CD4-positive, alpha-beta T cell treated with Interleukin-17A for 1 hour (primary cell): ENCODE measurements at regions not wholly inside any gene's neighbourhood (a gene's known extent, or its start where the extent isn't known, plus 50 kb on each side); places are given as distances from the start of the nearest gene placed in this dataset.

Experiments
- DNase-seq: peaks from one replicate; pipeline ENCODE4 v3.0.0-alpha.2; 2020

DNA sequence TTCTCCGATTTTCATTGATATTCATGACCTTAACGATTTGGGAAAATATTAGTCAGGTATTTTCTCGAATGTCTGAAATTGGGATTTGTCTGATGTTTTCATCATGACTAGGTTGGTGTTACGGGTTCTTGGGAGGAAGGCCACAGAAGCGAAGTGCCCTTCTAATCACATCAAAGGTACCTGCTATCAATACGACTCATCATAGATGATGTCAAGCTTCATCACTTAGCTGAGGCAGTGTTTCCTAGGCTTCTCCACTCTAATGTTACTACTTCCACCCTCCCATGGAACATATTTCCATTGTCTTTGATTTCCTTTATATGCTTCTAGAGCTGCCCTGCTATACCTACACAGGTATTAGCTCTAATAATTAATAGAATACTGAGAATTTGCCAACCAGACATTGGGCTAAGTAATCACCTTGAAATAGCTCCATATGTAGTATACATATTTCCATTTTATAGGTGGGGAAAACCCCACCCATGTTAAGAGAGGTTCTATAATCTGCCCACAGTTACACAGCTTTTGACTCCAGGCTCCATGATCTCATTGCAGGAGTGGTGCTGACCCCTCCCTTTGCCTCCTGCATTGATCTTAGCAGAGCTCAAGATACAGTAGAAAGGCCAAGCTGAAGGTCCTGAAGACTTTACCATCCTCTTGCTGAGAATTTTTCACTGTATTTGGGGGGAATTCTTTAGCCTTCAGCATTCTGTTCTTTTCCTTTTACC, 238.6 kb upstream of the ADAMTSL1 start:
- no peak for DNase-seq

DNA sequence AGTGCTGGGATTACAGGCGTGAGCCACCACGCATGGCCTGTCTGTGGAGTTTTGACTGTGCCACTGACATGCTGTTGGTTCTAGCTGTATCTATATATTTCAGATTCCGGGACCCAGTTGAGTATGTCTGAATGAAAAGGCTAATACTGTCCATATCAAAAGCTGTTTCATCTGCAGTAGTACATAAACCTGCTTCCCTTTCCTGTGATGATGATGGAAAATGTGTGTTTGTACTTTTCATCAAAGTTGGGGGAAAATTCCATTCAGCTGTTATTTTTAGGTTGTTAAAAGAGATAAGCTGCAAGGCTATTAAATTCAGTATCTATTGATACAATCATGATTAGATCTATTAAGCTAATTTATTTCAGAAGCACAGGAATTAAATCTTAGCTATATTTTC, 237.6 kb upstream of the ADAMTSL1 start:
- no peak for DNase-seq

DNA sequence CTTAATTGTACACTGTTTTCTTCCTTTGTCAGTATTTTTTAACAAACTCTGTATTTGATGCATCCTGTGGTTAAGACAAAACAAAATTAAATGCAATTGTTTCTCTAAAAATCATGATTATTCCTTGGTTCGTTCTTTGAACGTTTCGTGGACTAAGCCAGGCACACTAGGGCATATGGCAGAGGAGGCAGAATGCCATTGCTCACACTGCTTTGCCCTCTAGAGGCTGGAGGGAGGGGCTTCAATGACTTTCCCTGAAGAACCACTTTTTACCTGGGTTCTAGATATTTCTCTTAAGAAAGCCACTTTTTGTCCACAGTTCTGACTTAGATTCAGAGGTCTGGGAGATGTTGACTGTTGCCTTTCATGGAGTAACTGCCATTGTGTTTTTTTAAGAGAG, 236.2 kb upstream of the ADAMTSL1 start:
- no peak for DNase-seq

DNA sequence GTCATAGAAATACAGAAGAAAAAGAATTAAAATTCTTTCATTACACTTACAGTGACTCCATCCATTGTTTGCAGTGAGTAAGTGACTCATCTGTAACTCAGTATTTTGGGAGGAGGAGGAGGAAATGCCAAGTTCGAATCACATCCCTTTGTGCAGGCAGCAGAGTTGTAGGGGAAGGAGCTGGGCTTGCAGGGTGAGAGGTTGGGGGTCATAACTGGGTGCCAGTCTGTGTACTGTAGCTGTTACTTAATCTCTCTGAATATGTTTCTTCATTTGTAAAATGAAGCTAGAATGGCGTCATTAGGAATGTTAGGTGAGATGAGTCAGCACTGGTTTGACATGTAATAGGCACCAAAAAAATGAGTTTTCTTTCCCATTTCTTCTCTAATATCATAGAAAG, 235.7 kb upstream of the ADAMTSL1 start:
- DNase-seq, result no peak

DNA sequence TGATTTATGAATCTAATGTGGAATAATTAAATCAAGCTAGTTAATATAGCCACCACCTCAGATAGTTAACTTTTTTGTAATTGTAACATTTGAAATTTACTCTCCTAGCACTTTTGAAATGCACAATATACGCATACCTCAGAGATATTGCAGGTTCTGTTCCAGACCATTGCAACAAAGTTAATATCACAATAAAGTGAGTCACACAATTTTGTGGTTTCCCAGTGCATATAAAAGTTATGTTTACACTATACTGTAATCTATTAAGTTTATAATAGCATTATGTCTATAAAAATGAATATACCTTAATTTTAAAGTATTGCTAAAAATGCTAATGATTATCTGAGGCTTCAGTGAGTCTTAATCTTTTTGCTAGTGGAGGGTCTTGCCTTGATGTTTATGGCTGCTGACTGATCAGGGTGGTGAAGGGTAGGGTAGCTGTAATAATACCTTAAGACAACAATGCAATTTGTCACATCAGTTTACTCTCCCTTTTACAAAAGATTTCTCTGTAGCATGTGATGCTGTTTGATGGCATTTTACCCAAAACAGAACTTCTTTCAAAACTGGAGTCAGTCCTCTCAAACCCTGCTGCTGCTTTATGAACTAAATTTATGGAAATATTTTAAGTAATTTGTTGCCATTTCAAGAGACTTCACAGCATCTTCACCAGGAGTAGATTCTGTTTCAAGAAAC, 235.1 kb upstream of the ADAMTSL1 start:
- no peak for DNase-seq

DNA sequence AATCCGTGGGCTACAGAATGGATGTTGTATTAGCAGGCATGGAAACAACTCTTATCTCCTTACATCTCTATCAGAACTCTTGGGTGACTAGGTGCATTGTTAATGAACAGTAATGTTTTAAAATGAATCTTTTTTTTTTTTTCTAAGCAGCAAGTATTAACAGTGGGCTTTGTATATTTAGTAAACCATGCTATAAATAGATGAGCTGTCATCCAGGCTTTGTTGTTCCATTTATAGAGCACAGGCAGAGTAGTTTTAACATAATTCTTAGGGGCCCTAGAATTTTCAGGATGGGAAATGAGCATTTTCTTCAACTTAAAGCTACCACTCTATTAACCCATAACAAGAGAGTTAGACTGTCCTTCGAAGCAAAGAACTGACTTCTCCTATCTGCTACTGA, 233.7 kb upstream of the ADAMTSL1 start:
- no peak for DNase-seq

DNA sequence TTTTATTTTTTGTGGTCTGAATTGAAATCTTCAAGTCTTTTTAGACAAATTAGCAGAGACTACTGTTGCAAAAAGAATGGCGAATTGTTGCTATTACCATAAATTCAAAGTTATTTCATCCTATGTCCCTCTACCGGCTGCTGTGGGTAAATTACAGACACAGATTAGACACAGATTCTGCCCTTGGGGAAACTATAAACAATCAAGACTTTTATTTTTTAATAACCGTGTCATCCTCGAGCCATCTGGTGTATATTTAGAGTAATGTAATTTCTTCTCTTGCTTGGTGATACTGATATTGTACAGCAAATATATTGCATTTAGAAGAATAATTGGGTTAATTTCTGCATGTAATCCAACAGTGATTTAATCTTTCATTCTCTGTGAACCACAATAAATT, 228.0 kb upstream of the ADAMTSL1 start:
- no peak for DNase-seq

DNA sequence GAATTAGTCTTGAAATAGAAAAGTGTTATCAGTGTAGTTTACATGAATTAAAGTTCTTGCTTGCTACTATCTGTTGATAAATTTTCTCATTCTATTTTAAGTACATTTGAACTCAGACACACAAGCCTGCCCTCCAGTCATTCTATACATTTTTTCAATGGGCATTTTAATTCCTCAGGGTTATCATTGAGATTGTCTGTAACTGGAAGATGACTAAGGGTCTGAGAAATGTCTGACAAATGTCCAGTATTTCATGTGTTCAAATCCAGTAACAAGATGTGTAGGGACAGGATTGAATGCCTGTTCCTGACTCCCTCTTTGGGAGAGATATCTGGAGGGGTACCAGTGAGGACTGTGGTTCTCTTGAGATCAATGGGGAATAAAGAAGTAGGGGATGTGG, 223.9 kb upstream of the ADAMTSL1 start:
- no peak for DNase-seq

DNA sequence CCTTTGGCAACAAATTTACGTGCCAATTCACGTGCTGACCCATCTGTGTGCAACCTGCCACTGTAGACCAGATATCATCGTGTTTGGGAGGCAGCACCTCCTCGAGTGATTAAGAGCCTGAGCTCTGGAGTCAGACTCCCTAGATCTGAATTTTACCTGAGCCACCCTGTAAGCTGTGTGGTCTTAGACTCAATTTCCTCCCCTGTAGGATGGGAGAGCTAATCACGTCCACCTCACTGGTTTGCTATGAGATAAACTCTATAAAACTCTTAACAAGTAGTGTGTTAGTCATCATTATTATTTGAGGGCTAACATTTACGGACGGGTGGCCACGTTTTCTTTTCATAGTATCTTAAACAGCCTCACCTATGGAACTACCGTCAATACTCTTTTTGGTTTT, 220.0 kb upstream of the ADAMTSL1 start:
- no peak for DNase-seq

DNA sequence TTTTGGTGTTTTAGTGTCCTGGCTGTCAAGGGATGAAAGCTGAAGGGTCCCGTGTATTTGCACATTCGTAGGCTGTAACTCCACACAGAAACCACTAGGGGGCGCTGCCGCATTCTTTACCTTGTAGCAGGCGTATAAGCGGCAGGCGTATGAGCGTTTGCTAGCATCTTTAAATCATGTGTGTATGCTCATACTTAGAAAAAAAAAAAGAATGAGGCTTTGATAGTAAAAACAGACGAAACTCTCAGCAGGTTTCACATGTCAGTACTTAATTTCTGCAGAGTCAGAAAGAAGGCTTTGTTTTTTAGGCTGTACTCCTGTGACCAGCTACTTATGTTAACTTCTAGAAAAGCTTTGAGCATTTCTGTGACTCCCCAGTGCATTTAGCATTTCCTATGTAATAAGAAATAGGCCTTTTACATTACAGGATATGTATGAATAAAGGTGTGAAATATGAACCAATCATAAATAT, 218.8 kb upstream of the ADAMTSL1 start:
- DNase-seq, result peak; percentile 61

DNA sequence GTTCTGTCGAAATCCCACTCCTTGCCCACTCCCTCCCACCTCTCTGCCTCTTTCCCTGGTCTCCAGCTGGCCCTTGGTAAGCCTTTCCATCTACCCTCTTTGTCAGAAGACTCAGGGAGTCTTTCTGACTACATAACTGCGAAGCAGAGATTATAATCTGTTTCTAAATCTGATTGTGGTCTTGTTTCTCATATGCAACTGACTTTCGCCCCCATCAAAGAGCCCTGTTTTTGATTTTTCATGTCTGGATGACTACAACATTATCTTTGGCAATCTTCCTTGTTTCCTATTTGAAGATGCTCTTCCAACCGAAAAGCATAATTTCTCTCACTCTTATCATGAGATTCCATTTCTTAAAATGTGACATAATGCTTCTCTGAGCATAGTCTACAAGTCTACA, 218.2 kb upstream of the ADAMTSL1 start:
- DNase-seq, result no peak

DNA sequence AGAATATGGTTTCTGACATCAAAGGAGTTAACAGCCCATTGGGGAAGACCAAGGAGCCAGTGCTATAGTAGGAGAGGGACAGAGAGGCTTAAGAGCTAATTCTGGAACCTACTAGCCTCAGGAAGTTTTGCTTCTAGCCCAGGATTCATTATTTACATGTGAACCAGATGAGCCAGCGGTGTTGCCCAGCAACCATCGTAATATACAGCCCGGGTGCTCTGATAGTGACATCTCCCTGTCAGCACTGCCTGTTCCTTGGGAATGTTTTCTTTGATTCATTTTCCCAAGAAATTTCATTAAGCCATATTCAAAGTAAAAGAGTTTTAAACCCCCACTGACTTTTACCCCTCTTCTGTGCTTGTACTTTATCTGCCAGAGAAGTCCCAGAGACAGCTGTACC, 217.4 kb upstream of the ADAMTSL1 start:
- no peak for DNase-seq

DNA sequence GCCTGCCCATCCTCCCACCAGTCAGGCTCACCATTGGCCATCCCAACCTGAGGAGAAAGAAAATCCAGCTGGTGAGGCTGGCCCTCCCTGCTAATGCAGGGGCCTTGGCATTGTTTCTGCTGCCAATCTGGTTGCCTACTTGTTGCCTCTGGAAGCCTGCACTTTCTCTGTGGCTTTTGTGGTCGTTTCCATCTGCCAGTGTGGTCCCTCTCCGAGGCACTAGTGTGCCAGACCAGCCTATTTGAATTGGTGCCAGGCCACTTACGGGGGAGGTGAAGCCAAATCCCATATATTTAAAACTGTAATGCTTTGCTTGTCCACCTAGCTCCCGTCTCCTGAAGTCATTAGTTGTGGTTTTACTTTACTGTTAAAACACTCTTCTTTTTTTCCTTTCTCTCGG, 213.4 kb upstream of the ADAMTSL1 start:
- DNase-seq, result no peak

DNA sequence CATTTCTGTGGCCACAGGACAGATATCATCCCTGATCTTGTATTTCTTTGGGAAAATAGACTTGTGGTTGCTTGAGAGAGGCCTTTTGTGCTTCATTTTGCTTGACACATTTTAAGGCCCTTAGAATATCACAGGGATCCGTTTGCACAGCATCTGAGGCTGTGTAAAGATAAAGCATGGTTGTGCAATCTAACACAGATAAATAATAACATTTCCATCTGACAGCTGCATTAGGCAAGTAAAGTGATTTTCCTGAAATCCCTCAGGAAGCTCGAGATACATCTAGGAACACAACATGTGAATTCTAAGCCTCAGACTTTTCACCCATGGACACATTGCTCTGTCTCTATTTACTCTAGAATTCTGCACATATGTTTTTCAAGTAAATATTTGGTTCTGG, 212.8 kb upstream of the ADAMTSL1 start:
- no peak for DNase-seq

DNA sequence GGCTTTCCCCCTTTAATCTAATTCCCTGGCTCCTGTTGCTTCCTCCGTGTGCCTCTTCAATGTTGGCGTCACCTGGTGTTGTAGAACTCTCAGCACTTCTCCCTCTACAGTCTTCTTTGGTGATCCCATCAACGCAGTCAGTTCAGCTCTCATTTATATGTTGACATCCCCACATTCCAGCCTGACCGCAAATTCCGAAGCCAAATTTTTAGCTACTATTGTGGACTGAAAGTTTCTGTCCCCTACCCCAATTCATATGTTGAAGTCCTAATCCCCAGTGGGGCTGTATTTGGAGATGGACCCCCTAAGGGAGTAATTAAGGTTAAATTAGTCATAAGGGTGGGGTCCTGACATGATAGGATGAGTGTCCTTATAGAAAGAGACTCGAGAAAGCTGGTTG, 210.6 kb upstream of the ADAMTSL1 start:
- DNase-seq, result no peak

DNA sequence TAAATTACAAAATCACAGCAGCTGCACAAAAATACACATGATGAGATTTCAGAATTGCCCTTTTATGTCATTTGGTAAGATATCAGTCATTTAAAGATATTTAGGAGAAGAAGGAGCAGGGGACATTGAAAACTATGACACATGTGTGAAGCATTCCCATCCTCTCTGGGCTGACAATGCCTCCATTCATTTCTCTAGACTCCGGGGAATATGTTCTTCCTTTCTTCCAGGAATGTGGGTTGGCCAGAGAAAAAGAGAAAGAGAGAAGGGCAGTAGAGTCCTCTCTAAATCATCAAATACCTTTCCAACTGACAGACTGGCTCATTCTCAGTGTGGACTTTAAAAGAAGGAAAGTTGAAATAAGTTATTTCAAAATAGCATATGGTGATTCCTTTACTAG, 205.6 kb upstream of the ADAMTSL1 start:
- no peak for DNase-seq

DNA sequence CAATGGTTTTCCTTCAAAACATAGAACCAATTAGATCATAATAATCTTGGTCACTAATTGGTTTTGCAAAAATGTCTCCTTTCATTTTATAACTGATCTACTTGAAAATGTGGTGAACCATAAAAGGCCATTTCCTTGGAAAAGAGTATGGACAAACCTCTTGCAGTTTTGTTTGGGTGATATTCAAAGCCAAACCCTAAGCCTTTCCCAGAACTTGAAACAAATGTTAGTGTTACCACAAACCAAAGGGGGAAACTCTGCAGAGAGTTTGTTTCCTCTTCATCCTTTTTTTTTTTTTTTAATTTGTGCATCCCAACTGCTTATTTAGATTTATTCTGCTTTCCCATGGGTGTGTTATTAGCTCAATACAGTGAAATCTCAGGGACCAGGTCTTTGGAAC, 204.4 kb upstream of the ADAMTSL1 start:
- DNase-seq, result no peak

DNA sequence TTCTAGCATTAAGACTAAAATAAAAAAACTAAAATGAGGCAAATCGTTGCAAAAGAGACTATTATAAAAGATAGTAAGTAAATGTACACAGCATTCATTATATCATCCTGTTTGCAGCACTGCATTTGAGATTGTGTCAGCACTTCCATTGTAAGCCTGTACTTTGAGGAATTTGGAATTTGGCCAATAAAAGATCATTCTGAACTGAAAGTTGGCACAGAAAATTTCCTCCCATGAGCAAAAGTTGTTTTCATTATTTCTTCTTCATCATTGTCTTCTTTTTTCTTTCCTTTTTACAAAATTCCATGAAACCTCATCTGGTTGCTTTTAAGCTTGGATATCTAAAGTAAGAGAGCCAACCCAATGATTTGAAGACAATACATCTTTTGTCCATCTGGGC, 199.3 kb upstream of the ADAMTSL1 start:
- DNase-seq, result no peak

DNA sequence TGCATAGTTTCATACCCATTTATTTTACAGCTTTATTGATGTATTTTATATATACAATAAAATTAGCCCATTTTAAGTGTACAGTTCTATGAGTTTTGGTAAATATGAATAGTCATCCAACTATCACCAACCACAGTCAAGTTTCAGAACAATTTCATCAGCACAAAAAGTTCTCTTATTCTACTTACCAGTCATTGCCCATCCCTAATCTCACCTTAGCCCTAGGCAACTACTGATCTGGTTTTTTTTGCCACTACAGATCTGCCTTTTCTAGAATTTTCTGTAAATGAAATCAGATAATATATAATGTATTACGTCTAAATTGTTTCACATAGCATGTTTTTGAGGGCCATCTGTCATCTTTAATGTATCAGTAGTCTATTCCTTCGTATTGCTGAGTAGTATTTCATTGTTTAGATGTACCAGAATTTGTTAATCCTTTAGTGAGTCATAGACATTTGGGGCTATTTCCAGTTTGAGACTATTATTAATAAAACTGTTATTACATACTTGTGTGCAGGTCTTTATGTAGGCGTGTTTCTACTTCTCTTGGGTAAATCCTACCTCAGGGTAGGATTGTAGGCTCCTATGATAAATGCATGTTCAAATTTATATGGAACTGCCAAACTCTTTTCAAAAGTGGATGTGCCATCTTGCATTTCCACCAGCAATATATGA, 198.5 kb upstream of the ADAMTSL1 start:
- DNase-seq, result no peak

DNA sequence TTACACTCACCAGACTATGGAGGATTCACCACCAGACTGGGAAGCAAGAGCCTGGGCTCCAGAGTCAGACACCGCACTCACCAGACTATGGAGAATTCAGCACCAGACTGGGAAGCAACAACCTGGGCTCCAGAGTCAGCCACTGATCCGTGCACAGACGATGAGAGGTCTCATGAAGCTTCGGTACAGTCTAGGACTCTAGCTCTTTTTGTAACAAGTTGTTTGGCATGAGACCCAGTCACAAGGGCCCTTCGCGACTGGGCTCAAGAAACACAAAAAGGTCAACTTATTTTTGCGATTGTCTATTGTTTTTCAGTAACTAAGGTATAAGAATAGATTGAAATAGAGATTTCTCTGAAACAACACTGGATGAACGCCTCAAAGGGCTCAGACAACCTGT, 192.7 kb upstream of the ADAMTSL1 start:
- DNase-seq, result no peak

DNA sequence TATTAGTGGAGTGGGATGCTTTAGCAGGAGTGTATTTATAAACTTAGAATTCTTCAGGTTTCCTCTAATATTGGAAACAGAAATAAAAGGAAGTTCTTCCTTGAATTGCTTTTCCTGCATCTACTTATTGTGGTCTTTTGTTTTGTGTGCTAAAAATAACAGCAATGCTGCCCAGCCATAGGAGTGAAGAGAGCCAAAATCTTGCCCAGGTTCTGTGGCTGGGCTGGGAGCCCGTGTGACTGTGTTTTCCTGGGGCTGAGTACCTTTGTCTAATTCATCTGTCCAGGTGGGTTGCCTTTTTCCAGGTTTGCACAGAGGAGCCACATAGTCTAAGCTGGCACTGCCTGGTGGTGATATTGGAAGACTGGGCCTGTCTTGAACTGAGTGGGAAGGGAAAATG, 179.7 kb upstream of the ADAMTSL1 start:
- DNase-seq, result no peak

DNA sequence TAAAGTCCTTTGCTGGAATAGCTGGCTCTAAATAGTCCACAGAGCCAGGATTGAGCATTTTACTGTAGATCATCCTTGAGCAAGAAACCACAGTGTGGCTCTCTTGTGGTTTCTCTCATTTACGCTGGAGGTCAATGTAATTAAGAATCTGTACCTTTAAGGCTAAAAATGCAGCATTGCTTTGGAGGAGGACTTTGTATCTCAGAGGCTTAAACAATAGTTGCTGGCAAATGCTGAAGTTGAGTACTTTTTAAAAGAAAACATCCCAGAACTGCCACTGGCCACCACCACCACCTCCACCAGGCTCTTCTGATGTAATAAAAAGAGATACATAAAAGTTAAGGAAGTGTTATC, 177.3 kb upstream of the ADAMTSL1 start:
- DNase-seq, result no peak

DNA sequence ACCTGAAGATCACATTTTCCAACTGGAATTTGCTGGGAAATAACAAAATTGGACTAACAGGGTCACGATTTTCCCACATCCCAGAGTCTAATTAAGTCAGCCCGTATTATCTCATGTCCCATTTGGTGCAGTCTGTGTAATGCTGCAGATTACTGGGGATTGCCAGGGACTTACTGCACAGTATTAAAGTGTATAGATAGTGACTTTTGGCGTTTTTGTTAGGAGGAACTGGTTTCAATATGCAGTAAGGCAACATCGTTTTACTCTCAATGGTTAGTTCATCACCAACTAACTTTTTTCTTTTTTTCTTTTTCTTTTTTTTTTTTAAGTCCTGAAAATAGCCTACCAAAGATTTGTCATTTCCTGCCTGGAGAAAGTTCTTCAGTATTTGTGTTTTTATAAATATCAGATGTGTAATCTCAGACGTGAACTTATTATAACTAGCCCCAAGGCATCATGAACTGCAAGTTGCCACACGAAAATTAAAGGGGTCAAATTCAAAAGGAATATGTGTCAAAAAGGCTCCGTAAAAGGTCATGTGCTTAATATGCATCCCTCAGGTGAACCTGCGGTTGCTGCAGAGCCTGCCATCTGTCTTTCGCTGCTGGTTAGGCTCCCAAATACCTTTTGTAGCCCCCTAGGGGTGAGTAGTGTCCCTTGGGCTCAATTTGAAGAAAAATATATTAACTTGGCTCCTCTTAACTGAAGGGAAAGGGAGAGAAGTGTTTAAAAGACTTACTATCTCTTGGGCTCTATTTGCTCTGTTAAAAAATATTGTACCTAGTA, 176.7 kb upstream of the ADAMTSL1 start:
- DNase-seq, result no peak

DNA sequence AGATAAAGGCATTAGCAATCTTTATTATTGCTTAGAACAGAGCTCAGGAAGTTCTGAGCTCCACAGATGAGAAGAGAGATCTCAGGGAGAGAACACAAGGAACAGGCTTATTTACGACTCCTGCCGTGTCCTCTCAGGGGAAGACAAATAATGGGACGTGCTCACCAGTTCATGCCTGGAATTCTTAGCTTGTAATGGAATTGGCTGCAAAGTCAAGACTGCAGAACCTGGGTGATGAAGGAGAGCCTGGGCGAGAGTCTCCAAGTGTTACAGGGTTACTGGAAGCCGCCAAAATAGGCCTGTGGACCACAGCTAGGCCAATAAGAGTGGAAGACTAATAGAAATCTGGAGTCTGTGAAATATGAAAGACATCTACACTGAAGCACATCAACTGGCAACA, 174.5 kb upstream of the ADAMTSL1 start:
- DNase-seq, result no peak
